GM19238 (cell line): ENCODE measurements at regions not wholly inside any gene's neighbourhood (a gene's known extent, or its start where the extent isn't known, plus 50 kb on each side); places are given as distances from the start of the nearest gene placed in this dataset.

ENCODE experiments used
- DNase-seq: peaks from one replicate; pipeline ENCODE4 v3.0.0; 2011; ENCODE audit warnings: low spot score; ENCODE audit not compliant: insufficient read length

DNA sequence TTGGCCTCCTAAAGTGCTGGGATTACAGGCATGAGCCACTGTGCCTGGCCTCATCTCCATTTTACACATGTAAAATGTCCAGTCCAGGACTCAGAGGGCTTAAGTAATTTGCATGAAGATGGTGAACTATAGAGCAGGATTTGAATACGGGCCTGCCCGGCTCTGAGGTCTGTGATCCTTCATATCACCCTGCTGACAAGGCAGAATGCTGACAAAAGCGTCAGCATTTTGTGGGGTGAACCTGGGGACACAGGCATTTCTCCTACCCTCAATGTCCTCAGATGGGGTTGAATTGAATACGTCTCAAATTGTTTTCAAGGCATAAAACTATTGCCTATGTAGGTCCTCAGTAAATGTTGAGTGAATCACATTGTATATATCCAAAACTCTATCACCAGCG lies 57.2 kb upstream of the GATA6 start:
- DNase-seq = no peak

DNA sequence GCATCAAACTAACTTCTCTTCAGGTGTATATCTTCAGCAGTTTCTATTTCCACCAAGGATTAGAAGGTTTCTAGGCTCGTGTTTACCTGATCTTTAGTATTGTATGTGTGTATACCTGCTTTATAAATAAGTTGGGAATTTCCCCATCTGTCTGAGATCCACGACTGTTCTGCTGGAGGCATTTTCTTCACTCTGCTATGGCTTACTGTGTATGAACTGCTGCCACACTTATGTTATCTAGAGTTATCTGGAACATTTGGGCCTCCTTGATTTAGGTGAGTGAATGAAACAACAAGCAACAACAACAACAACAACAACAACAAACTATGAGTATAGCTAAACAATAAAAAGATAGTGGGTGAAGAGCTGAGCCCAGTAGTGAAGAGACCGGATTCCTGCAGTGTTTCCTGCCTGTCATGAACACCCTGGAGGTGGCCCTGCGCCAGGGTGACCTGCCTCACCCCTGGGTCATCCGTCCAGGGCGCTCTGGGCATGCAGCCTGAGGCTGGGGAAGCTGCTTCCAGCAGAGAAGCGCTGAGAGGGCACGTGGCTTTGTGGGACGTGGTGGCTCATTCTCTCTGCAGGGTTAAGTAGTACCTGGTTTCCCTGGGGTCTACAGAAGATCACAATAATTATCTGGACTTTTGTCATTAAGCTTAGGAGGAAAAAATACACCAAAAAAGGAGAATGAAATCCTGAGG lies 56.1 kb upstream of the GATA6 start:
- DNase-seq = no peak

DNA sequence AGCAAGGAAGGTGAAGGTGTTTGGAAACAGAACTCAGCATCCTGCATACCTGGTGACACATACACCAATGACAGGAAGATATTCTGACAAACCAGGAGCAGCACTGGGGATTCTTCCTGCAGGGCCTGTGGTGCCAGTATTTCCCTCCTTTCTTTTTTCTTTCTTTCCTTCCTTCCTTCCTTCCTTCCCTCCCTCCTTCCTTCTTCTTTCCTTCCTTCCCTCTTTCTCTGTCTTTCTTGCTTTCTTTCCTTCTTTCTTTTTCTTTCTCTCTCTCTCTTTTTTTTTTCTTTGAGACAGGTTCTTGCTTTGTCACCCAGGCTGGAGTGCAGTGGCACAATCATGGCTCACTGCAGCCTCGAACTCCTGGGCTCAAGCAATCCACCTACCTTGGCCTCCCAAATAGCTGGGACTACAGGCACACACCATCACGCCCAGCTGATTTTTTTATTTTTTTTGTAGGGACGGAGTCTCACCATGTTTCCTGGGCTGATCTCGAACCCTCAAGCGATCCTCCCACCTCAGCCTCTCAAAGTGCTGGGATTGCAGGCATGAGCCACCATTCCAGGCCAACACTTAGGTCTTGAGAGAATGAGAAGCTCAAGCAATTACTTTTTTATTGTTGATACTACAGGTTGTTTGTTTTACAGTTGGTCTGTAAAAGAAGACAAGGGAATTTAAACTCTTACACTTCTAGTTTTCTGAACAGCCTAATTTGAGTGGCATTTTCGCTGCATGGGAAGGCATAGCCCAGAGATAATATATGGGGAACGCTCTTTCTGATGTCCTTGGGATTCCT lies 54.7 kb upstream of the GATA6 start:
- DNase-seq = no peak

DNA sequence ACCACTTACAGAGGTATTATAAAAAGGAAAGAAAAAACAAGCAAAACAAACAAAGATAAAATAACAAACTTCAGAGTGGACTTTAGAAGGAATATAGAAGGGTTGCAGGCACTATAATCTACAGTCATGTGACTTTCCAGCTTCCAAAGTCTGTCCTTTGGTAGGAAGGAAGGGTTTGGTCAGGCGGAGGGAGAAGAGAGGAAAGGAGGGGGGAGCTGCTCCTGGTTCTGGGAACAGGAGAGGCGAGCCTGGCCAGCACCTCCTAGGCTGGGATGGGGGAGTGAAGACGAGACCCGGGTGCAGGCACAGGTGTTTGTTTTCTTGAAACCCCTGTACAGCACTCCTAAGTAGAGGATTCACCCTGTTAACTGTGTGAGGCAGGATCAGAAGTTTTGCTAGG lies 53.8 kb upstream of the GATA6 start:
- no peak for DNase-seq
